Endothelial cell of umbilical vein (primary cell): ENCODE measurements at regions not wholly inside any gene's neighbourhood (a gene's known extent, or its start where the extent isn't known, plus 50 kb on each side); places are given as distances from the start of the nearest gene placed in this dataset.

Source experiments
- BruUV-seq: library from RNA; stranded (reverse); fragments of 400-500 nt; replicated peaks from 2 replicates; lab custom pipeline; 2021; lab: Mats Ljungman, UMichigan
- CTCF ChIA-PET: fragments of 300-600, 350-600 bp; sonication (Branson Sonifier 250); formaldehyde crosslinking; loops from one replicate; lab custom pipeline; 2021; ENCODE audit warnings: antibody characterized with exemption, inconsistent platforms; lab: Charles Lee
- POLR2A ChIA-PET: fragments of 300-600, 350-600 bp; sonication (Branson Sonifier 250); formaldehyde crosslinking; loops from one replicate; lab custom pipeline; 2021; ENCODE audit warnings: antibody characterized with exemption, inconsistent platforms; lab: Charles Lee
- DNase-seq: peaks from one replicate; pipeline ENCODE4 v3.0.0-alpha.2; 2011; ENCODE audit warnings: low read depth, low spot score
- FAIRE-seq: peaks from 2 replicates; lab custom pipeline; 2011; peaks lifted over from hg19 to GRCh38; lab: Jason Lieb, UNC
- H2AFZ ChIP-seq: 2 replicates; pipeline ENCODE4 v1.6.0; 2012; ENCODE audit warnings: low read depth, low read length, control low read depth, inconsistent platforms
- H3K27ac ChIP-seq: 2 replicates; pipeline ENCODE4 v1.5.1; 2011; ENCODE audit warnings: low read depth, mild to moderate bottlenecking, control low read depth, low read length, moderate library complexity; ENCODE audit not compliant: insufficient read depth
- H3K27me3 ChIP-seq, 2 experiments: 2 replicates each; pipeline versions ENCODE4 v1.6.0 to v1.6.1; 2011; ENCODE audit warnings: low read length in 2 of 2, mixed read lengths in 1 of 2; ENCODE audit not compliant: control insufficient read depth in 2 of 2, insufficient read depth in 2 of 2
- H3K36me3 ChIP-seq, 2 experiments: 2 replicates in 1 of 2; 3 replicates in 1 of 2; pipeline ENCODE4 v1.5.1; 2011; ENCODE audit warnings: low read length in 2 of 2, mild to moderate bottlenecking in 1 of 2, moderate library complexity in 1 of 2; ENCODE audit not compliant: control insufficient read depth in 2 of 2, insufficient read depth in 2 of 2; ENCODE audit errors: extremely low read depth in 1 of 2
- H3K4me1 ChIP-seq: 3 replicates; pipeline ENCODE4 v1.5.1; 2011; ENCODE audit warnings: mild to moderate bottlenecking, low read length; ENCODE audit not compliant: control insufficient read depth, insufficient read depth; ENCODE audit errors: extremely low read depth
- H3K4me2 ChIP-seq: 2 replicates; pipeline ENCODE4 v1.6.1; 2011; ENCODE audit warnings: low read length, control low read depth, mixed read lengths; ENCODE audit not compliant: insufficient read depth
- H3K4me3 ChIP-seq, 3 experiments: fragments of 200-600 bp in 1 of 3; sonication (generic), shearing (Covaris generic) in 1 of 3; replicated peaks in 1 of 3; 2 replicates each; pipeline ENCODE4 v1.5.1; 2011 to 2016; ENCODE audit warnings: control low read depth in 3 of 3, low read length in 3 of 3, mild to moderate bottlenecking in 2 of 3, inconsistent platforms in 1 of 3, low read depth in 1 of 3, moderate library complexity in 1 of 3; ENCODE audit not compliant: insufficient read depth in 1 of 3
- H3K79me2 ChIP-seq: 2 replicates; pipeline ENCODE4 v1.6.0; 2012; ENCODE audit warnings: low read length, inconsistent platforms; ENCODE audit not compliant: control insufficient read depth, insufficient read depth
- H3K9ac ChIP-seq: replicated peaks from 2 replicates; pipeline ENCODE3; 2011; ENCODE audit warnings: low read length, control low read depth; ENCODE audit not compliant: insufficient read depth; ENCODE audit errors: extremely low read depth
- H3K9me1 ChIP-seq: replicated peaks from 3 replicates; pipeline ENCODE4 v1.6.0; 2011; ENCODE audit warnings: mild to moderate bottlenecking, low read length; ENCODE audit not compliant: control insufficient read depth, insufficient read depth; ENCODE audit errors: extremely low read depth
- H3K9me3 ChIP-seq: replicated peaks from 2 replicates; pipeline ENCODE4 v1.5.1; 2012; ENCODE audit warnings: low read length, inconsistent platforms; ENCODE audit not compliant: control insufficient read depth, insufficient read depth
- H4K20me1 ChIP-seq: replicated peaks from 2 replicates; pipeline ENCODE3; 2011; ENCODE audit warnings: mild to moderate bottlenecking, low read length; ENCODE audit not compliant: control insufficient read depth, insufficient read depth; ENCODE audit errors: extremely low read depth
- EZH2 ChIP-seq: IDR thresholded peaks from 2 replicates; pipeline ENCODE4 v1.6.1; 2012; ENCODE audit warnings: borderline replicate concordance, low read depth, mild to moderate bottlenecking, moderate library complexity, low read length, inconsistent platforms; ENCODE audit not compliant: severe bottlenecking
- FOS ChIP-seq: IDR thresholded peaks from 2 replicates; pipeline ENCODE4 v1.6.1; 2011; ENCODE audit warnings: mild to moderate bottlenecking, low read length, moderate library complexity, borderline replicate concordance; ENCODE audit not compliant: insufficient read depth
- GATA2 ChIP-seq: IDR thresholded peaks from 2 replicates; pipeline ENCODE4 v1.7.0; 2011; ENCODE audit warnings: low read depth, mild to moderate bottlenecking, moderate library complexity, mixed read lengths, low read length; ENCODE audit not compliant: insufficient read length, insufficient read depth
- JUN ChIP-seq: IDR thresholded peaks from 2 replicates; pipeline ENCODE4 v1.6.1; 2011; ENCODE audit warnings: borderline replicate concordance, low read depth; ENCODE audit not compliant: insufficient read length, insufficient read depth
- MYC ChIP-seq: IDR thresholded peaks from one replicate; pipeline ENCODE4 v1.6.1; 2011; ENCODE audit warnings: mild to moderate bottlenecking, low read depth, low read length
- POLR2A ChIP-seq: IDR thresholded peaks from 2 replicates; pipeline ENCODE4 v1.6.1; 2012; ENCODE audit warnings: low read depth, mild to moderate bottlenecking, control low read depth, low read length
- dilution Hi-C: fragments of 300-500 bp; cut with MboI; formaldehyde crosslinking; loops from one replicate; pipeline ENCODE4 v1.15.0; 2019; ENCODE audit warnings: low sequenced_read_pairs; ENCODE audit not compliant: extremely low pct_ligation_motif_present
- intact Hi-C: fragments of 100-400 bp; cut with micrococcal nuclease; formaldehyde crosslinking; loops from one replicate; pipeline ENCODE4 v1.10.0; 2022
- TF ChIP-seq, protein P1 (sequence below), 2 donors: IDR thresholded peaks; 1 replicate in 1 of 2; 2 replicates in 1 of 2; pipeline ENCODE4 v1.5.1; 2011; ENCODE audit warnings: low read length in 2 of 2, mild to moderate bottlenecking in 2 of 2, moderate library complexity in 2 of 2, control low read depth in 1 of 2, inconsistent platforms in 1 of 2, low read depth in 1 of 2; ENCODE audit not compliant: insufficient read depth in 1 of 2; ENCODE audit errors: extremely low read depth in 1 of 2
- TF ChIP-seq, protein P2 (sequence below): IDR thresholded peaks from 2 replicates; pipeline ENCODE4 v1.6.1; 2011; ENCODE audit not compliant: insufficient read depth, insufficient read length

DNA sequence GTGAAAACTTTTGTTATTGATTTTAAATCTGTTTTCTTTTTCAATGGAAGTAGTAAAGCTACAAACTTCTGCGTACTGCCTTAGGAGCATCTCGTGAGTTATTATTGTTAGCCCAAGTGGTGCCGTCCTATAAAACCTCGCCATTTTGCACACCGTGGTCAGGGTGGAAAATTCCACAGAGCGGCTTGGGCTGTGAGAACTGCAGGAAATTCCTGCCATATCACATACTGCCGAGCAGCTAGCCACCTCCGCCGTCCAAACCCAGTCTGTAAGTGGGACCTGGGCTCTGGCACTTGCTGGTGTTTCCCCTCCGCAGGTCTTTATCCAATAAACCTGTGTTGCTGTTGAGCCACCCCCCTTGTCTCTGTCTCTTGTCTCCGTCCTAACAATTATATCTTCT is 88.0 kb upstream of the POU2AF2 start:
- Histone ChIP-seq H4K20me1 (no peaks in the 10 kb centered on the region), H3K4me1 (no peaks in the 10 kb centered on the region), H3K36me3 (no peaks in the 10 kb centered on the region), H3K9ac (no peak overlapping the region), H3K27ac (no peak overlapping the region), H3K4me2 (no peak overlapping the region), H3K79me2 (no peaks in the 10 kb centered on the region), H3K9me1 (no peaks in the 10 kb centered on the region), H3K9me3 (no peaks in the 10 kb centered on the region), H3K27me3 (no peaks in the 10 kb centered on the region), H3K4me3 (no peak overlapping the region), H2AFZ (no peak overlapping the region)
- intact Hi-C loops, result no loop called here
- BruUV-seq, result no TSS peak
- FAIRE-seq, result no peak
- CTCF ChIA-PET, result no interaction called here
- dilution Hi-C loops, result no loop called here
- no peak for DNase-seq
- POLR2A ChIA-PET, result no interaction called here
- no peak for TF ChIP-seq EZH2
- no peak for TF ChIP-seq JUN
- TF ChIP-seq, protein P1, sequence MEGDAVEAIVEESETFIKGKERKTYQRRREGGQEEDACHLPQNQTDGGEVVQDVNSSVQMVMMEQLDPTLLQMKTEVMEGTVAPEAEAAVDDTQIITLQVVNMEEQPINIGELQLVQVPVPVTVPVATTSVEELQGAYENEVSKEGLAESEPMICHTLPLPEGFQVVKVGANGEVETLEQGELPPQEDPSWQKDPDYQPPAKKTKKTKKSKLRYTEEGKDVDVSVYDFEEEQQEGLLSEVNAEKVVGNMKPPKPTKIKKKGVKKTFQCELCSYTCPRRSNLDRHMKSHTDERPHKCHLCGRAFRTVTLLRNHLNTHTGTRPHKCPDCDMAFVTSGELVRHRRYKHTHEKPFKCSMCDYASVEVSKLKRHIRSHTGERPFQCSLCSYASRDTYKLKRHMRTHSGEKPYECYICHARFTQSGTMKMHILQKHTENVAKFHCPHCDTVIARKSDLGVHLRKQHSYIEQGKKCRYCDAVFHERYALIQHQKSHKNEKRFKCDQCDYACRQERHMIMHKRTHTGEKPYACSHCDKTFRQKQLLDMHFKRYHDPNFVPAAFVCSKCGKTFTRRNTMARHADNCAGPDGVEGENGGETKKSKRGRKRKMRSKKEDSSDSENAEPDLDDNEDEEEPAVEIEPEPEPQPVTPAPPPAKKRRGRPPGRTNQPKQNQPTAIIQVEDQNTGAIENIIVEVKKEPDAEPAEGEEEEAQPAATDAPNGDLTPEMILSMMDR (IDR thresholded peaks at IDR 0.05; ENCODE audit: extremely low read depth in 1 of 2, insufficient read depth in 1 of 2, low read depth in 1 of 2, low read length in 2 of 2), result no peak
- TF ChIP-seq GATA2, result no peak
- no peak for TF ChIP-seq FOS
- TF ChIP-seq, protein P2, sequence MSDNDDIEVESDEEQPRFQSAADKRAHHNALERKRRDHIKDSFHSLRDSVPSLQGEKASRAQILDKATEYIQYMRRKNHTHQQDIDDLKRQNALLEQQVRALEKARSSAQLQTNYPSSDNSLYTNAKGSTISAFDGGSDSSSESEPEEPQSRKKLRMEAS, result no peak
- no peak for TF ChIP-seq MYC
- TF ChIP-seq POLR2A, result no peak
